ENCODE measurements at regions not wholly inside any gene's neighbourhood (a gene's known extent, or its start where the extent isn't known, plus 50 kb on each side); places are given as distances from the start of the nearest gene placed in this dataset.

GRCh38 chr14:106843386-106843785 is 1317.0 kb downstream of the TMEM121 start:
- FAIRE-seq (no peak), DNase-seq (ENCODE audit: insufficient read length, low spot score) (no peak)
- TF ChIP-seq, protein P1, sequence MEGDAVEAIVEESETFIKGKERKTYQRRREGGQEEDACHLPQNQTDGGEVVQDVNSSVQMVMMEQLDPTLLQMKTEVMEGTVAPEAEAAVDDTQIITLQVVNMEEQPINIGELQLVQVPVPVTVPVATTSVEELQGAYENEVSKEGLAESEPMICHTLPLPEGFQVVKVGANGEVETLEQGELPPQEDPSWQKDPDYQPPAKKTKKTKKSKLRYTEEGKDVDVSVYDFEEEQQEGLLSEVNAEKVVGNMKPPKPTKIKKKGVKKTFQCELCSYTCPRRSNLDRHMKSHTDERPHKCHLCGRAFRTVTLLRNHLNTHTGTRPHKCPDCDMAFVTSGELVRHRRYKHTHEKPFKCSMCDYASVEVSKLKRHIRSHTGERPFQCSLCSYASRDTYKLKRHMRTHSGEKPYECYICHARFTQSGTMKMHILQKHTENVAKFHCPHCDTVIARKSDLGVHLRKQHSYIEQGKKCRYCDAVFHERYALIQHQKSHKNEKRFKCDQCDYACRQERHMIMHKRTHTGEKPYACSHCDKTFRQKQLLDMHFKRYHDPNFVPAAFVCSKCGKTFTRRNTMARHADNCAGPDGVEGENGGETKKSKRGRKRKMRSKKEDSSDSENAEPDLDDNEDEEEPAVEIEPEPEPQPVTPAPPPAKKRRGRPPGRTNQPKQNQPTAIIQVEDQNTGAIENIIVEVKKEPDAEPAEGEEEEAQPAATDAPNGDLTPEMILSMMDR (IDR thresholded peaks at IDR 0.05; ENCODE audit: insufficient read depth, missing control alignments) = no peak

- FAIRE-seq = no peak
- TF ChIP-seq, protein P1 (IDR thresholded peaks at IDR 0.05; ENCODE audit: insufficient read depth, missing control alignments) = no peak
- DNase-seq (ENCODE audit: insufficient read length, low spot score) = no peak
Observed at GRCh38 chr14:106843951-106844483, 1317.6 kb downstream of the TMEM121 start.

- TF ChIP-seq, protein P1 (IDR thresholded peaks at IDR 0.05; ENCODE audit: insufficient read depth, missing control alignments) = no peak
- FAIRE-seq (no peak), DNase-seq (ENCODE audit: insufficient read length, low spot score) (no peak)
Observed at GRCh38 chr14:106844608-106845285, 1318.4 kb downstream of the TMEM121 start.

GRCh38 chr14:106845286-106846087 is 1319.1 kb downstream of the TMEM121 start:
- FAIRE-seq (no peak), DNase-seq (ENCODE audit: insufficient read length, low spot score) (no peak)
- TF ChIP-seq, protein P1 (IDR thresholded peaks at IDR 0.05; ENCODE audit: insufficient read depth, missing control alignments) = no peak

DNA sequence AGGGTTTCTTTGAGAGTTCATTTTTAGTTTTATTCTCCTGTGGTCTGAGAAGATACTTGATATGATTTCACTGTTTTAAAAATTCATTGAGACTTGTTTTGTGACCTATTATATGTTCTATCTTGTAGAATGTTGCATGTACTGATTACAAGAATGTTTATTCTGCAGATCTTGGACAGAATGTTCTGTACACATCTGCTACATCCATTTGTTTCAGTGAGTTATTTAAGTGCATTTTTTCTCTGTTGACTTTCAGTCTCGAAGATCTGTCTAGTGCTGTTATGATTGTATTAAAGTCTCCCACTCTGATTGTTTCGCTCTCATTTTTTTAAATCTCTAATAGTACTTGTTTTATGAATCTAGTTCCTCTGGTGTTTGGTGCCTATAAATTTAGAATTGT is 1319.8 kb downstream of the TMEM121 start:
- TF ChIP-seq, protein P1 (IDR thresholded peaks at IDR 0.05; ENCODE audit: insufficient read depth, missing control alignments) = no peak
- FAIRE-seq (no peak), DNase-seq (ENCODE audit: insufficient read length, low spot score) (no peak)

DNA sequence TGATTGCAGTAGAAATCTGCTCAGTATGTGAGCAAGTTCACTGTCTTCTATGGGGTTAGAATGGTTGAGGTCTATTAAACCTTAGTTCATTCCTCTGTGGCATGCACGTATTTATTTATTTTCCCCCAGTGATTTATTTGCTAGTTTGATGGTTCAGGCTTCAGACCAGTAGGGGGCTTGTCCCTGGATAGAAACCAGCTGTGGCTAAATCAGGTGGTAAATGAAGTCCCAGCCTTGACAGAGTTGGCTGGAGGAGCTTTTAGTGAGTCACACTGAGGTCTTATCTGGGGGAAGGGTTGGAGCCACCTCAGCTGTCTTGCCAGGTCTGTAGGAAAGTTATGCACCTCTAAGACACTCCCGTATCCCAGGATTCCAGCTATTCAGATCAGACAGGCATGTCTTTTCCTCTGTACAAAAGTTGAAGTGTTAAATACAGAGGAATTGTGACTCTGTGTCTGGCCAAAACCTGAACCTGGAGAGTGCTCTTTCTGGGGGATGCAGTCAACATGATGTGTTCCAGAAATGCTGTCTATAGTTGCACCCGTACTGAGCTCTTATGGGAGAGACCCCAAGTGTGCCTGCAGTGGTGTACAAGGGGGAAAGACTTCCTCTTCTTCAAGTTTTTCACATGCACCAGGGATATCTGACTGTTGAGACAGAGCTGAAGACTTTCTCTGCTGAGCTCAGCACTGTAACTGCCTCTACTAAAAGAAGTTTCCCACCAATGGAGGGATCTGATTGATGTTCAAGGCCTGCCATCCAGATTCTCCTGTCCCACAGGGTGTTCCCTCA is 1322.1 kb downstream of the TMEM121 start:
- FAIRE-seq (no peak), DNase-seq (ENCODE audit: insufficient read length, low spot score) (no peak)
- TF ChIP-seq, protein P1 (IDR thresholded peaks at IDR 0.05; ENCODE audit: insufficient read depth, missing control alignments) = no peak
